Body of pancreas (tissue), 4 donors: ENCODE measurements at regions not wholly inside any gene's neighbourhood (a gene's known extent, or its start where the extent isn't known, plus 50 kb on each side); places are given as distances from the start of the nearest gene placed in this dataset.

Experiments used
- CTCF ChIP-seq, 7 experiments: fragments of 450-650 bp in 4 of 7; fragments of 200-600 bp in 3 of 7; sonication (generic) in 3 of 7; IDR thresholded peaks; one replicate each; pipeline ENCODE4 v1.5.1; 2016 to 2019; ENCODE audit warnings: antibody characterized with exemption in 7 of 7
- POLR2A ChIP-seq, 3 donors: fragments of 450-650 bp; IDR thresholded peaks; one replicate each; pipeline ENCODE4 v1.6.1; 2016; ENCODE audit warnings: antibody characterized with exemption in 3 of 3, mild to moderate bottlenecking in 2 of 3

DNA sequence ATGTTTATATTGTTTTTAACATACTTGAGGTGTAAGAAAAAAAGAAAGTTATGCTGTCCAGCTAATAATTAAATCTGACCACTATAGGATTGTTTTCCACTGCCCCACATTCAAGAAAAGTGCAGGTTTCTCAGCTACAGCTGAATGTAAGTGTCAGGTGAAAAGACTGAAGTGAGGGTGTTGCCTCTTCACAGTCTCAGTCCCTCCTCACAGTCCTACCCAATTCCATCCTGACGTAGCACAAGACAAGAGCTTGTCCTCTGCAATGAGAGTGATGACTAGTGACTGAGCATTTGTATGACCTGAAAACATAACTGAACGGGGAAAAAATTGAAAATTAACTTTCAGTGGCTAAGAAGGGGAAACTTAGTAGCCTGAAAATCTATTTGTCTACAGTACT is 1039.5 kb downstream of the ADGRL2 start:
- no peak for TF ChIP-seq CTCF (IDR thresholded peaks at IDR 0.05)
- TF ChIP-seq POLR2A (IDR thresholded peaks at IDR 0.05): no peak
